AG09309 (cell line): ENCODE measurements at regions not wholly inside any gene's neighbourhood (a gene's known extent, or its start where the extent isn't known, plus 50 kb on each side); places are given as distances from the start of the nearest gene placed in this dataset.

Experiments
- DNase-seq: peaks from one replicate; pipeline ENCODE4 v3.0.0-alpha.2; 2010; ENCODE audit warnings: low read depth
- H3K4me3 ChIP-seq: 2 replicates; pipeline ENCODE4 v1.5.1; 2011; ENCODE audit warnings: mild to moderate bottlenecking, low read depth, low read length, moderate library complexity; ENCODE audit not compliant: control insufficient read depth
- CTCF ChIP-seq: IDR thresholded peaks from 2 replicates; pipeline ENCODE4 v1.5.1; 2011; ENCODE audit warnings: mild to moderate bottlenecking, low read depth, low read length, inconsistent platforms; ENCODE audit not compliant: insufficient read depth, control insufficient read depth; ENCODE audit errors: missing control alignments

- H3K4me3 ChIP-seq: no peak overlapping the region
- no peak for DNase-seq
- no peak for TF ChIP-seq CTCF
These were observed 88.6 kb upstream of the DUSP22 start for GRCh38 chr6:203661-204060.

GRCh38 chr6:206264-206663 lies 86.0 kb upstream of the DUSP22 start:
- DNase-seq: no peak
- TF ChIP-seq CTCF: no peak
- H3K4me3 ChIP-seq: no peak overlapping the region

- no peak overlapping the region for H3K4me3 ChIP-seq
- no peak for TF ChIP-seq CTCF
These were observed 83.9 kb upstream of the DUSP22 start for GRCh38 chr6:208364-208763.

GRCh38 chr6:208938-209337 lies 83.3 kb upstream of the DUSP22 start:
- no peak overlapping the region for H3K4me3 ChIP-seq
- DNase-seq: no peak

More at GRCh38 chr6:208364-208763, 83.9 kb upstream of the DUSP22 start:
- DNase-seq: no peak

GRCh38 chr6:209432-210103 lies 82.7 kb upstream of the DUSP22 start:
- no peak overlapping the region for H3K4me3 ChIP-seq
- no peak for TF ChIP-seq CTCF
- DNase-seq: no peak

More at GRCh38 chr6:208938-209337, 83.3 kb upstream of the DUSP22 start:
- TF ChIP-seq CTCF: no peak

- no peak for DNase-seq
- no peak for TF ChIP-seq CTCF
- no peak overlapping the region for H3K4me3 ChIP-seq
These were observed 82.2 kb upstream of the DUSP22 start for GRCh38 chr6:210104-210456.

GRCh38 chr6:210778-211374 lies 81.4 kb upstream of the DUSP22 start:
- no peak for TF ChIP-seq CTCF
- no peak for DNase-seq
- H3K4me3 ChIP-seq: no peak overlapping the region
